ENCODE measurements at regions not wholly inside any gene's neighbourhood (a gene's known extent, or its start where the extent isn't known, plus 50 kb on each side); places are given as distances from the start of the nearest gene placed in this dataset.

- no peak for FAIRE-seq
These were observed 62.4 kb upstream of the IGLL5 start for GRCh38 chr22:22825213-22825593.

- FAIRE-seq: no peak
These were observed 60.3 kb upstream of the IGLL5 start for GRCh38 chr22:22827187-22827939.

- no peak for FAIRE-seq
These were observed 57.4 kb upstream of the IGLL5 start for GRCh38 chr22:22830193-22830592.

GRCh38 chr22:22830957-22831688 lies 56.5 kb upstream of the IGLL5 start:
- no peak for FAIRE-seq

GRCh38 chr22:22833059-22833458 lies 54.6 kb upstream of the IGLL5 start:
- no peak for FAIRE-seq

GRCh38 chr22:22833488-22833887 lies 54.1 kb upstream of the IGLL5 start:
- FAIRE-seq: no peak

- no peak for FAIRE-seq
These were observed 53.4 kb upstream of the IGLL5 start for GRCh38 chr22:22834204-22834603.

GRCh38 chr22:22834783-22835182 lies 52.8 kb upstream of the IGLL5 start:
- no peak for FAIRE-seq

- FAIRE-seq: no peak
These were observed 52.4 kb upstream of the IGLL5 start for GRCh38 chr22:22835242-22835641.

GRCh38 chr22:22835771-22836291 lies 51.8 kb upstream of the IGLL5 start:
- FAIRE-seq: no peak

- no peak for FAIRE-seq
These were observed 51.0 kb upstream of the IGLL5 start for GRCh38 chr22:22836635-22837034.

Measured in endometrium (tissue), 2 donors.